Ovary (tissue), 3 donors: ENCODE measurements at regions not wholly inside any gene's neighbourhood (a gene's known extent, or its start where the extent isn't known, plus 50 kb on each side); places are given as distances from the start of the nearest gene placed in this dataset.

Source experiments
- CTCF ChIP-seq, 3 donors: fragments of 450-650 bp in 2 of 3; fragments of 200-600 bp in 1 of 3; IDR thresholded peaks; one replicate each; pipeline versions ENCODE4 v1.5.1 to v1.8.0; 2016 to 2022; ENCODE audit warnings: antibody characterized with exemption in 3 of 3, mild to moderate bottlenecking in 1 of 3
- EP300 ChIP-seq: sonication (generic); formaldehyde crosslinking; IDR thresholded peaks from one replicate; pipeline ENCODE4 v1.6.1; 2017; ENCODE audit warnings: antibody characterized with exemption
- donor health status: DM: no; HTN: no; CAD: no.

DNA sequence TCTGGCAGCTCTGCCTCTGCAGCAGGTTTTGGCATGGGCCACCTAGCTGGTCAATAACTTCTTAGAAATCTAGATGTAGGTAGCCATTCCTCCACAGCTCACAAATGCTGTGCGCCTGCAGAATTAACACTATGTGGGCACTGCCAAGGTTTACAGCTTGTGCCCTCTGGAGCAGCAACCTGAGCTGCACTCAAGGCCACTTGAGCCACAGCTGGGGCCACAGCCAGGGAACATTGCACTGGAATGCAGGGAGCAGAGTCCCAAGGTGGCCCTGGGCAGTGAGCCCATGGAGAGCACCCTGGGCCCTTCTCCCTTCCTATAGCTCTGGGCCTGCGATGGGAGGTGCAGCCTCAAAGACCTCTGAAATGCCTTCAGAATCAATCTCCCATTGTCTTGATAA is 365.3 kb downstream of the SATB2 start:
- no peak for TF ChIP-seq CTCF (IDR thresholded peaks at IDR 0.05)
- TF ChIP-seq EP300 = no peak
